Middle frontal gyrus (tissue), 1 donor: ENCODE measurements at regions not wholly inside any gene's neighbourhood (a gene's known extent, or its start where the extent isn't known, plus 50 kb on each side); places are given as distances from the start of the nearest gene placed in this dataset.
"Not testable (repeated sequence)": the region's sequence is repeated elsewhere in the genome, so short reads cannot be mapped to it uniquely, and the experiment has no call there.

ENCODE experiments used
- DNase-seq: peaks from one replicate; pipeline ENCODE4 v3.0.0-alpha.2; 2015; ENCODE audit warnings: low spot score; ENCODE audit errors: extremely low spot score

- DNase-seq = not testable (repeated sequence)
Measured at GRCh38 chr3:912717-913116, 180.1 kb upstream of the CNTN6 start.

GRCh38 chr3:923161-923910, 169.5 kb upstream of the CNTN6 start:
- no peak for DNase-seq

- no peak for DNase-seq
Measured at GRCh38 chr3:930866-931265, 162.0 kb upstream of the CNTN6 start.

DNA sequence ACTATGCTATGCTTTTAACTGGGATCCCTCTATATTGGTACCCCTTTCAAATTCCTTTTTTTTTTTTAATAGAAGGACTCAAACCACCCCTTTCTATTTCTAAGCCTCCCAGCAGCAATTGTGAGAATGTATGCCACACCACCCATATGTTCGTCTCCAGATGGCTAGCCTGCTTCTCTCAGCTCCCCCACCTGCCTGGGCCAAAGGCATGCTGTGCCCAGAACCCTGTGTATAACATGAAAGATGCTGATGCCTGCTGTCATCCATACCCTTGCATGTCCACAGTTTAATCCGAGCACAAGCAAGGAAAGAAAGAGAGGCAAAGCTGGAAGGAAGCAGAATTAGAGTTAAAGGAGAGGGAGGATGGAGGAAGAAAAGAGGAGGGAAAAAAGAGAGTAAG, 159.5 kb upstream of the CNTN6 start:
- no peak for DNase-seq

- no peak for DNase-seq
Measured at GRCh38 chr3:944786-945185, 148.0 kb upstream of the CNTN6 start.

DNA sequence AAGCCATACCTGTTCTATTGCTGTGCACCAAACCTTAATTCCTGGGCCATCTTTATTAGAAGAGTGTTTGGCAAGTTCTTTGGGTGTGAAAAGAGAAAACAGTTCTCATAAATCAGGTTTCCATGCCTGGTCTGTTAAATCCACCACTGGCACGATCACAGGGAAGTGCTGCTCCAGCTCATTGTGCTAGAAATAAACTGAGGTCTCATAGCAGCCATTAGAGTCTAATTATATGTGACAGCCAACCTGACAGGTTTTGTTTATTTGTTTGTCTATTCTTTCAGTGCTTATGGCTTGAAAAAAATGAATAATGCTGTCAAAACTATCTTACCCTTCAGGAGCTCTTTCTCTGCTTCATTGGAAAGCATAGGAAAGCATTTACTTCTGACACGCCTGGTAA, 147.1 kb upstream of the CNTN6 start:
- DNase-seq = no peak

DNA sequence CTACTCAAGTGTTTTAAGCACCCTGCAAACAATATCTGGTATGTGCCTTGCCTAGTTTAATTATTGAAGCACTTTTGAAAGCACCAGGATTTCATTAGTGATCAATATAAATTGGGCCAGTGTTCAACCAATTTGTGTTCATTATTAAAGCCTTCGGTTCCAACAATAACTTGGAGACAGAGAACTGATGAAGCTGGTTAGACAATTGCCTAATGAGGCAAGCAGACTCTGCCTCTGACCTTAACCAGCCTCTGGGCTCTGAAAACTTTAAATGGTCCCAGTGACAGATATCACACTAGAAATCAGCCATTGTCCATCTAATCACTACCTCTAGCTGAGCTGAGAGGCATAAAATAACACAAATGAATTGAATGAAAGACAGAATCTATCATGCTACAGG, 139.9 kb upstream of the CNTN6 start:
- DNase-seq = no peak

DNA sequence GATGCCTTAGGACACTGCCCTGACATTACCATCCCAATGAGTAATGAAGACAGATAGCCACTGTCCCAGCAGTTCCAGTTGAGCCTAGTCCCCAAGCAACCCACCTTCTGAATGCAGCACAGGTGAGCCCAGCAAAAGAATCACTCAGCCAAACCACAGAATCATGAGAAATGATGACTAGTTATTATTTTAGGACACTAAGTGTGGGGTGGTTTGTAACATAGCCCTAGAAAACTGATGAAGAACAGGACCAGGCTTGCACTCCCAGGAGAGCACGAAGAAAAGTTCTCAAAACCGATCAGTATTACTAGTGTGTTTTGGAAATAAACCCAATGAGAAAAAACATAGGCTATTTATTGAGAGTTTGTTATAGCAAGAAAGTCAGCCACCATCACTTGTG, 129.6 kb upstream of the CNTN6 start:
- no peak for DNase-seq

GRCh38 chr3:963755-964154, 129.1 kb upstream of the CNTN6 start:
- no peak for DNase-seq

GRCh38 chr3:965826-966225, 127.0 kb upstream of the CNTN6 start:
- DNase-seq = no peak

GRCh38 chr3:966341-966740, 126.5 kb upstream of the CNTN6 start:
- DNase-seq = no peak

- DNase-seq = no peak
Measured at GRCh38 chr3:973340-973739, 119.5 kb upstream of the CNTN6 start.

DNA sequence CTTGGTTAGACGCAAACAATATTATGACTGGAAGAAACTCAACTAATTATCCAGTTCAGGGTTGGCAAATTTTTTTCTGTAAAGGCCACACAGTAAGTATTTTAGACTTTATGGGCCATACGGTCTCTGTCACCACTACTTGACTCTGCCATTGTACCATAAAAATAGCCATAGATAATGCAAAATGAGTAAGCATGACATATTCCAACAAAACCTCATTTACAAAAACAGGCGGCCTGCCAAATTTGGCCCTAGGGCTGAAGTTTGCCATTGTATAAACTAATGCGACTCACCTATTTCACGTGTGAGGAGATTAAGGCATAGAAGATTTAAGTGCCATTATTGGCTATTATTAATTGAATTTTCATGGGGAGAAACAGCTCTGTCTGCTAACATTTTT, 116.8 kb upstream of the CNTN6 start:
- no peak for DNase-seq

DNA sequence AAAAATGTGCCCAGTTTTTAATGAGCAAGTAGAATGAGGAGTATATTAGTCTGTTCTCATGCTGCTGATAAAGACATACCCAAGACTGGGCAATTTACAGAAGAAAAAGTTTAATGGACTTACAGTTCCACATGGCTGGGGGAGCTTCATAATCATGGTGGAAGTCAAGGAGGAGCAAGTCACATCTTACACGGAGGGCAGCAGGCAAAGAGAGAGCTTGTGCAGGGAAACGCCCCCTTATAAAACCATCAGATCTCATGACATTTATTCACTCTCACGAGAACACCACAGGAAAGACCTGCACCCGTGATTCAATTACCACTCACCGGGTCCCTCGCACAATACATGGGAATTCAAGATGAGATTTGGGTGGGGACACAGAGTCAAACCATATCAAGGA, 111.7 kb upstream of the CNTN6 start:
- no peak for DNase-seq

GRCh38 chr3:988785-989184, 104.0 kb upstream of the CNTN6 start:
- DNase-seq = no peak

DNA sequence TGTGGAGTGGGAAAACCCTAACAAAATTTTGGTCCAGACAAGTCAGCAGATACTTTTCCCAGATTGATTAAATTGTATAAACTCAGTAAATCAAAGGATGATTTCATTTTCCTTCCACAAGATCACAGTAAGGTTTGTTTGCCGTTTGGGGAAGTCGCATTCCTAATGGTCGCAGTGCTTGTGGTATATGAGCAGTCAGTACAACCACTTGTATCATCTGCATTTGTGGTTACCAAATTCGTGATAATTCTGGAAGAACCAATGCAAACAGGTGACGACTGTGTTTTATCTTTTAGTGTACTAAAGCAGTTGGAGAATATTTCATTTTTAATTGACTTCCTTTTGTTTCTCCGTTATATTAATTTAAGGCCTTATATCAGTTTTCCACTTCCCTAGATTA, 100.0 kb upstream of the CNTN6 start:
- DNase-seq = no peak

DNA sequence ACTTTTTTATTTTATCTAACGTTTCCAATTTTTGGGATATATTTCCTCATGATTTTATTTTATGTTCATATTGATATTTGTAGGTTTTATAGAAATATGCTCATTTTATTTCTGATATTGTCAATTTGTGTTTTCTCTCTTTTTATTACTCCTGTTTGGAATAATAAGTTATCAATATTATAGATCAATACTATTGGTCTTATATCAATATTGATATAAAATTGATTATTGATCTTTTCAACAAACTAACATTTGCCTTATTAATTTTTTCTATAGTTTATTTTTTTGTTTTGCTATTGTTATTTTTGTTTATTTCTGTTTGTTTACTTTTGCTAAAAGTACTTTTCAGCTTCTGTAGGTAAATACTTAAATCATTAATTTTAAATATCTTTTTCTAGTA, 90.8 kb upstream of the CNTN6 start:
- no peak for DNase-seq

DNA sequence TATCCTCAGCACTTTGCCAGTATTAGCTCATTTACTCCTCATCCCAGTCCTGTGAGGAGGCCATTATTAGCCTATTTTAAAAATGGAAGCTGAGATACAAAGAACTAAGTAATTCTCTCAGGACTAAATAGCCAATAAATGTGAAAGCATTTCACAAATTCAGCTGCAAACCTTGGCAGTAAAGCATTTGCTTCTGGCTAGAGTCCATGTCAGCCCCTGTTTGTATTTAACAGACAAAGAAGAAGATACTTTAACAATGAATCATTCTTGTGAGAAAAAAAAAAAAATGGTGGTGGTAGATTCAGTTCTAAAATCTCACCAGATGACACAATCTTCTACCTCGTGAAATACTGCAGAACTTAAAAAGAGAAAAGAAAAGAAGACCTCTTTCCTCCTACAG, 85.0 kb upstream of the CNTN6 start:
- DNase-seq = no peak

DNA sequence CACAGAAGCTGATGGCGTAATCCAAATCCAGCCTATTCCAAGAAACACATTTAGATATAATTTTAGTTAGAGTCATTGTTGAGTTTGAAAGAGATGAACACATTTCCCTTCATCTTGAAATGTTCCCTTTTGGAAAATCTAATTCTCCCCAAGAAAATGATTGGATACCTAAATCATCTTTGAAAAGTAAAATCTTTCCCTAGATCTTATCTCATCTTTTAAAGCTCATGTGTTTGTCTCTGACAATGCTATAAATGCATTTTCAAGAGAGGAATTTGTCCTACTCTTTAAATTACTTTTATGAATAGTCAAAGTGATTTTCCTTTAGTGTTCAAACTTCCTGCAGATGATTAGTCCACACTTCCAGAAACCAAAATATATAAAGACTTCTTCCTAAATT, 82.6 kb upstream of the CNTN6 start:
- DNase-seq = no peak

DNA sequence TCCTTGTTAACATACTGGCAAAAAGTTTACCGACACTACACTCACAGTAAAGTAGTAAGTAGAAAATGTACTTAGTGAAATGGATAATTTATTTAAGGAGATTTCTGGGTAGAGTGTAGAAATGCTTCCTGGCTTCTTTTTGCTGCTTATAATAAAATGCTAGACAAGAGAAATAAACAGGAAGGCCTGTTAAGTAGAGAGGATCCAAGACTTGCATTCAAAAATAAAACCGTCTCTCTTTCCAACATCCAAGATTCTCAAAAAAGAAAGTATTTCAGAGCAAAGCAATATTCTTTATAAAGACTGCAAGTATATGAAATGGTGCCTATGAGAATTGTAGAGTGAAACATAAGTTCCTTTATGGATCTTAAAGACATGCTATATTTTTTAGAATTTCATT, 77.0 kb upstream of the CNTN6 start:
- DNase-seq = no peak

DNA sequence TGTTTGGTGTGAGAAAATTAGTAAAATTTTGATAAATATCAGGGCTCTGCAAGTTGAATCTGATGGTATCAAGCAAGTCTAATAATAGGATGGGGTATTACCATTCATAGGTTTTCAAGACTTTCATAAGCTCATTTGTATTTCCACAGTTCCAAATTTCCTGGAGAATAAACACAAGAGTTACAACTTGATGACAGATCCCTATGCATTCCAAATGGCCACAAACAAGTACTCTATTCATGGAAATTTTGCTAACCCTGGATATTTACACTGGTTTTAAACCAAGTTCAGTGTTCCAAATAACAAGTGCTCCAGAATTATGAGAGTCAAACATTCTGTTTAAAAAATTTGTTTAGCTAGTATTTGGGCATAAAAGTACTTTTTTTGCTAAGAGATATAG, 75.0 kb upstream of the CNTN6 start:
- no peak for DNase-seq

DNA sequence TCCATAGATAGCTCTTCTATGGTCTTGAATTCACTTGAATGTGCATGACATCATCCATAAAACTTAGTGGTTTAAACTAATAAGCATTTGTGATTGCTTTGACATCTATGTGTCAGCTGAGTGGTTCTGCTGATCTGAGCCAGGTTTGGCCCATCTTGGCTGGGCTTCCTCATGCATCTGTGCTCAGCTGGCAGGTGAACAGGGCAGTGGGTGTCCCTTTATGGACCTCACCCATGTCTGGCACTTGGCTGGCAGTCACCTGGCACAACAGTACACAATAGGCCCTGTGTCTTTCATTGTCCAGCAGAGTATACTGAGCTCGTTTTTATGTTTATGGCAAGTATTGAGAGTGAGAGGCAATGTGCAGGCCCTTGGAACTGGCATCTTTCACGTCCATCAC, 73.7 kb upstream of the CNTN6 start:
- no peak for DNase-seq

DNA sequence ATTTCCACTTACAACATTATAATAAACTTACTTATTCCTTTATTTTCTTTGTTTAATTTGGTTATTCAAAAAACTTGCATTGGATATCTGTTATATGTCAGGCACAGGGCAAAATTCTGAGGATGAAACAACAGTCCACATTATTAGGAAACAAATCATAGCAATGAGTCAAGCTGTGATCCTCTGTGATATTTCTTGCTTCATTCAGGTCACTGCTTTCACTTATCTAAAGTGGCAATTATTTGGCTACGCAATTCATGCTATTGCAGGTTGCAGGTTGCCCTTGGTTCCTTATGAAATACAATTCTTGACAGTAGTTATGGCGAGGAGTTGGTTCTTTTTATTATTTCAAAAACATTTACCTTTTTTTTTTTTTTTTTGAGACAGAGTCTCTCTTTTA, 66.4 kb upstream of the CNTN6 start:
- DNase-seq = no peak
